CD14-positive monocyte (primary cell): ENCODE measurements at regions not wholly inside any gene's neighbourhood (a gene's known extent, or its start where the extent isn't known, plus 50 kb on each side); places are given as distances from the start of the nearest gene placed in this dataset.
A peak's percentile ranks its signal among the peaks of the same experiment; 100 is the strongest.

Source experiments
- DNase-seq, 3 donors: peaks; one replicate each; pipeline ENCODE4 v3.0.0-alpha.2; 2011 to 2022
- H2AFZ ChIP-seq: 2 replicates; pipeline ENCODE4 v1.6.0; 2012; ENCODE audit warnings: mild to moderate bottlenecking, low read depth, low read length, inconsistent platforms; ENCODE audit not compliant: insufficient read depth, poor library complexity, severe bottlenecking
- H3K27ac ChIP-seq, 2 donors: 1 replicate in 1 of 2; 2 replicates in 1 of 2; pipeline ENCODE4 v1.5.1; 2012 to 2013; ENCODE audit warnings: low read length in 2 of 2, control low read depth in 1 of 2, inconsistent platforms in 1 of 2, low read depth in 1 of 2, mild to moderate bottlenecking in 1 of 2
- H3K27me3 ChIP-seq, 2 donors: one replicate each; pipeline versions ENCODE4 v1.6.0 to v1.6.1; 2011 to 2013; ENCODE audit warnings: low read length in 2 of 2; ENCODE audit not compliant: control insufficient read depth in 2 of 2, insufficient read depth in 2 of 2
- H3K36me3 ChIP-seq, 2 donors: replicated peaks in 1 of 2; 1 replicate in 1 of 2; 2 replicates in 1 of 2; pipeline versions ENCODE4 v1.5.1 to v1.6.1; 2012 to 2013; ENCODE audit warnings: low read length in 2 of 2, control low read depth in 1 of 2, inconsistent platforms in 1 of 2, mild to moderate bottlenecking in 1 of 2; ENCODE audit not compliant: insufficient read depth in 2 of 2, control insufficient read depth in 1 of 2
- H3K4me1 ChIP-seq, 2 donors: 1 replicate in 1 of 2; 2 replicates in 1 of 2; pipeline versions ENCODE4 v1.5.1 to v1.6.1; 2012 to 2013; ENCODE audit warnings: low read length in 2 of 2, control low read depth in 1 of 2, inconsistent platforms in 1 of 2, mild to moderate bottlenecking in 1 of 2, moderate library complexity in 1 of 2; ENCODE audit not compliant: insufficient read depth in 2 of 2, control insufficient read depth in 1 of 2
- H3K4me2 ChIP-seq: replicated peaks from 2 replicates; pipeline ENCODE3; 2012; ENCODE audit warnings: low read length, moderate library complexity, mild to moderate bottlenecking; ENCODE audit not compliant: poor library complexity, severe bottlenecking; ENCODE audit errors: extremely low read depth
- H3K4me3 ChIP-seq, 3 experiments: fragments of 200-600 bp in 1 of 3; sonication (generic) in 1 of 3; replicated peaks in 1 of 3; 1 replicate in 2 of 3; 2 replicates in 1 of 3; pipeline ENCODE4 v1.5.1; 2011 to 2013; ENCODE audit warnings: low read length in 3 of 3, mild to moderate bottlenecking in 3 of 3, control low read depth in 2 of 3, low read depth in 2 of 3, inconsistent platforms in 1 of 3, moderate library complexity in 1 of 3
- H3K79me2 ChIP-seq: 2 replicates; pipeline ENCODE4 v1.6.0; 2012; ENCODE audit warnings: mild to moderate bottlenecking, control low read depth, inconsistent platforms, low read length, moderate library complexity; ENCODE audit not compliant: insufficient read depth
- H3K9ac ChIP-seq: 2 replicates; pipeline ENCODE4 v1.6.0; 2017; ENCODE audit warnings: low read length, mild to moderate bottlenecking; ENCODE audit not compliant: insufficient read depth, poor library complexity, severe bottlenecking
- H3K9me3 ChIP-seq, 2 donors: replicated peaks in 1 of 2; 1 replicate in 1 of 2; 2 replicates in 1 of 2; pipeline versions ENCODE4 v1.5.1 to v1.6.1; 2012 to 2013; ENCODE audit warnings: low read length in 2 of 2, control low read depth in 1 of 2; ENCODE audit not compliant: control insufficient read depth in 1 of 2, insufficient read depth in 1 of 2
- H4K20me1 ChIP-seq: 2 replicates; pipeline ENCODE4 v1.6.0; 2012; ENCODE audit warnings: mild to moderate bottlenecking, low read length, control low read depth, moderate library complexity; ENCODE audit not compliant: insufficient read depth
- H3K27ac Mint-ChIP-seq, 7 donors: one replicate each; pipeline ENCODE4 v1.8.0; 2020; ENCODE audit warnings: mild to moderate bottlenecking in 7 of 7, mixed read lengths in 7 of 7, moderate library complexity in 6 of 7, inconsistent platforms in 2 of 7
- H3K27me3 Mint-ChIP-seq, 3 donors: one replicate each; pipeline ENCODE4 v1.8.0; 2021 to 2022; ENCODE audit warnings: low read depth in 3 of 3, mild to moderate bottlenecking in 3 of 3, mixed read lengths in 3 of 3, moderate library complexity in 3 of 3, inconsistent platforms in 1 of 3
- H3K36me3 Mint-ChIP-seq, 2 donors: one replicate each; pipeline ENCODE4 v1.8.0; 2020; ENCODE audit warnings: mixed read lengths in 2 of 2, inconsistent platforms in 1 of 2, mild to moderate bottlenecking in 1 of 2
- H3K4me1 Mint-ChIP-seq: one replicate; pipeline ENCODE4 v1.8.0; 2020; ENCODE audit warnings: mild to moderate bottlenecking, mixed read lengths
- H3K4me3 Mint-ChIP-seq, 2 donors: one replicate each; pipeline ENCODE4 v1.8.0; 2020; ENCODE audit warnings: mild to moderate bottlenecking in 2 of 2, mixed read lengths in 2 of 2, moderate library complexity in 1 of 2
- H3K9me3 Mint-ChIP-seq, 7 donors: one replicate each; pipeline ENCODE4 v1.8.0; 2020 to 2022; ENCODE audit warnings: mixed read lengths in 7 of 7, mild to moderate bottlenecking in 6 of 7, moderate library complexity in 6 of 7, inconsistent platforms in 2 of 7
- WGBS: methylation state at CpG from one replicate; pipeline ENCODE4 v1.1.5; 2013; ENCODE audit warnings: missing lambda C conversion rate; ENCODE audit not compliant: insufficient coverage; 5-methylcytosine and 5-hydroxymethylcytosine counted together
- intact Hi-C, 2 donors: fragments of 100-400 bp; cut with micrococcal nuclease; formaldehyde crosslinking; loops; one replicate each; pipeline versions ENCODE4 v1.15.0 to v1.15.1; 2023
- TF ChIP-seq, protein P1 (sequence below): fragments of 200-600 bp; IDR thresholded peaks from one replicate; pipeline ENCODE4 v1.8.0; 2022; ENCODE audit warnings: antibody characterized with exemption, mild to moderate bottlenecking

DNA sequence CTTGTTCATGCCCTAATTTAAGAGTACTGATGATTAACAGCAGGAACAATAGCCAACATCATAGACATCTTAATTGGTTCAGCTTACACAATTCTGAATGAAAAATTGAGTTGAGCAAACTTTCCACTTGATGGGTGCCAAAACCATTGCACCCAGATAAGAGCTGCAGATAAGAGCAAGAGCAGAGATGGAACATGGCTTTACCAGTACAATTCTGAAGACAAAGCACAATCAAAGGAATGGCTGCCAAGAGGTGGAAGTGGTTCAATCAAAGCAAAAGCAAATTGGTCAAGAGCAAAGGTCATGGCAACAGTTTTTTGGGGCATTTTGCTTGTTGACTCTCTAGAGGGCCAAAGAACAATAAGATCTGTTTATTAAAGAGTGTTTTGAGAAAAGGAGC is 65.6 kb upstream of the ATP5MC3 start:
- H3K27me3 Mint-ChIP-seq, result peaks cover 11 to 23% (median 19%) of the 10 kb centered on the region in 3 donors
- TF ChIP-seq, protein P1, sequence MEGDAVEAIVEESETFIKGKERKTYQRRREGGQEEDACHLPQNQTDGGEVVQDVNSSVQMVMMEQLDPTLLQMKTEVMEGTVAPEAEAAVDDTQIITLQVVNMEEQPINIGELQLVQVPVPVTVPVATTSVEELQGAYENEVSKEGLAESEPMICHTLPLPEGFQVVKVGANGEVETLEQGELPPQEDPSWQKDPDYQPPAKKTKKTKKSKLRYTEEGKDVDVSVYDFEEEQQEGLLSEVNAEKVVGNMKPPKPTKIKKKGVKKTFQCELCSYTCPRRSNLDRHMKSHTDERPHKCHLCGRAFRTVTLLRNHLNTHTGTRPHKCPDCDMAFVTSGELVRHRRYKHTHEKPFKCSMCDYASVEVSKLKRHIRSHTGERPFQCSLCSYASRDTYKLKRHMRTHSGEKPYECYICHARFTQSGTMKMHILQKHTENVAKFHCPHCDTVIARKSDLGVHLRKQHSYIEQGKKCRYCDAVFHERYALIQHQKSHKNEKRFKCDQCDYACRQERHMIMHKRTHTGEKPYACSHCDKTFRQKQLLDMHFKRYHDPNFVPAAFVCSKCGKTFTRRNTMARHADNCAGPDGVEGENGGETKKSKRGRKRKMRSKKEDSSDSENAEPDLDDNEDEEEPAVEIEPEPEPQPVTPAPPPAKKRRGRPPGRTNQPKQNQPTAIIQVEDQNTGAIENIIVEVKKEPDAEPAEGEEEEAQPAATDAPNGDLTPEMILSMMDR, result no peak
- Histone ChIP-seq H3K9me3 (no peaks in the 10 kb centered on the region), H3K4me2 (no peak overlapping the region), H3K4me1 (no peaks in the 10 kb centered on the region), H3K27me3 (peaks cover 20 to 21% of the 10 kb centered on the region in 2 donors), H3K4me3 (no peak overlapping the region), H3K27ac (no peak overlapping the region), H2AFZ (no peak overlapping the region), H4K20me1 (no peaks in the 10 kb centered on the region), H3K79me2 (no peaks in the 10 kb centered on the region), H3K36me3 (no peaks in the 10 kb centered on the region), H3K9ac (no peak overlapping the region)
- no peak overlapping the region for H3K27ac Mint-ChIP-seq
- DNase-seq, result no peak
- intact Hi-C loops, result no loop called here
- no peaks in the 10 kb centered on the region for H3K4me1 Mint-ChIP-seq
- H3K36me3 Mint-ChIP-seq, result no peaks in the 10 kb centered on the region
- H3K9me3 Mint-ChIP-seq, result no peaks in the 10 kb centered on the region
- H3K4me3 Mint-ChIP-seq, result peak overlapping the region in 1 of 2 donors; percentile 13

DNA sequence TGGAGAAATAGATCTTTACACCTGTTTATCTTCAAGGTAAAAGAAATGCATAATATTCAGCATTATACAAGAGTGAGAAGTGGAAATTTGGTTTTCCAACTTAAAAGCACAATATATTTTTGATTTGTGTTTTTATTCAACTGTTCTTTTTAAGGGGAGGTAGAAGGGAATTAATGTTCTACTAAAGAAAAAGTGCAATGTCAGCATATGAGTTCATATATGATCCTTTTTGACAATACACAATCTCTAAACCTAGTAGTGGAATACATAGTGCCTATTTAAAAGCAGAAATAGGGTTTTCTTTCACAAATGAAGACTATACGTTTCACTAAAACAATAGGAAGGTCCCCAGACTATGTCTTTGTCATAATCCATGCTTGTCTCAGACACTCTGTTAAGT is 63.2 kb upstream of the ATP5MC3 start:
- Histone ChIP-seq H3K27ac (no peak overlapping the region), H4K20me1 (no peaks in the 10 kb centered on the region), H3K36me3 (no peaks in the 10 kb centered on the region), H3K9me3 (peaks cover 0 to 3% of the 10 kb centered on the region in 2 donors), H3K79me2 (no peaks in the 10 kb centered on the region), H2AFZ (no peak overlapping the region), H3K4me2 (no peak overlapping the region), H3K4me1 (no peaks in the 10 kb centered on the region), H3K9ac (no peak overlapping the region), H3K27me3 (peaks cover 15 to 16% of the 10 kb centered on the region in 2 donors), H3K4me3 (no peak overlapping the region)
- Mint-ChIP-seq H3K27ac (no peak overlapping the region), H3K36me3 (no peaks in the 10 kb centered on the region), H3K27me3 (peaks cover 11 to 25% (median 21%) of the 10 kb centered on the region in 3 donors), H3K9me3 (peaks cover 1 to 8% (median 7%) of the 10 kb centered on the region in 7 donors), H3K4me1 (no peaks in the 10 kb centered on the region), H3K4me3 (no peak overlapping the region)
- TF ChIP-seq, protein P1, result no peak
- DNase-seq, result no peak
- intact Hi-C loops, result no loop called here
- no CpG with 5 or more reads among the region's 1 CpG for WGBS
